B cell (primary cell): ENCODE measurements at regions not wholly inside any gene's neighbourhood (a gene's known extent, or its start where the extent isn't known, plus 50 kb on each side); places are given as distances from the start of the nearest gene placed in this dataset.
A peak's percentile ranks its signal among the peaks of the same experiment; 100 is the strongest.

Experiments used
- CTCF ChIP-seq: fragments of 200-600 bp; IDR thresholded peaks from one replicate; pipeline ENCODE4 v1.8.0; 2022; ENCODE audit warnings: antibody characterized with exemption, mild to moderate bottlenecking
- EZH2 ChIP-seq: IDR thresholded peaks from 2 replicates; pipeline ENCODE4 v1.6.1; 2012; ENCODE audit warnings: borderline replicate concordance, low read depth, mild to moderate bottlenecking, moderate library complexity, low read length; ENCODE audit not compliant: insufficient read depth, poor library complexity, severe bottlenecking

GRCh38 chr1:98054367-98054701, 133.5 kb upstream of the DPYD start:
- TF ChIP-seq EZH2: no peak
- TF ChIP-seq CTCF: peak; percentile 35
